IMR-90 (cell line): ENCODE measurements at regions not wholly inside any gene's neighbourhood (a gene's known extent, or its start where the extent isn't known, plus 50 kb on each side); places are given as distances from the start of the nearest gene placed in this dataset.
A peak's percentile ranks its signal among the peaks of the same experiment; 100 is the strongest.

ENCODE experiments used
- ATAC-seq: fragments of 200-7000 bp; cut with Tn5 transposase; 2 replicates; pipeline ENCODE4 v1.9.1; 2020; ENCODE audit warnings: low read depth, mild to moderate bottlenecking, moderate library complexity
- BruUV-seq: library from RNA; stranded (reverse); fragments of 400-500 nt; replicated peaks from 2 replicates; lab custom pipeline; 2021; lab: Mats Ljungman, UMichigan
- CTCF ChIA-PET: fragments of 300-600 bp; formaldehyde crosslinking; extraction: SDS; loops from one replicate; lab custom pipeline; 2021; ENCODE audit warnings: antibody characterized with exemption; lab: Yijun Ruan, JAX
- POLR2A ChIA-PET: fragments of 300-600 bp; sonication (Branson Sonifier 250); formaldehyde crosslinking; loops from one replicate; lab custom pipeline; 2022; ENCODE audit warnings: antibody characterized with exemption; ENCODE audit not compliant: unreplicated experiment; lab: Charles Lee
- DNase-seq: peaks from one replicate; pipeline ENCODE4 v3.0.0; 2013
- H2AFZ ChIP-seq: replicated peaks from 2 replicates; pipeline ENCODE3; 2013; ENCODE audit warnings: low read length, mild to moderate bottlenecking; ENCODE audit not compliant: poor library complexity
- H2AK5ac ChIP-seq: 2 replicates; pipeline ENCODE4 v1.6.1; 2013; ENCODE audit warnings: low read depth, low read length, inconsistent platforms
- H2AK9ac ChIP-seq: replicated peaks from 2 replicates; pipeline ENCODE3; 2013; ENCODE audit warnings: mild to moderate bottlenecking, low read depth, low read length, moderate library complexity; ENCODE audit not compliant: poor library complexity
- H2BK120ac ChIP-seq: 2 replicates; pipeline ENCODE4 v1.6.1; 2013; ENCODE audit warnings: low read depth, low read length, inconsistent platforms
- H2BK15ac ChIP-seq: 3 replicates; pipeline ENCODE4 v1.6.1; 2013; ENCODE audit warnings: low read depth, low read length, inconsistent platforms
- H2BK20ac ChIP-seq: 2 replicates; pipeline ENCODE4 v1.6.1; 2013; ENCODE audit warnings: low read depth, mild to moderate bottlenecking, inconsistent platforms, low read length, moderate library complexity
- H2BK5ac ChIP-seq: 2 replicates; pipeline ENCODE4 v1.6.1; 2013; ENCODE audit warnings: mild to moderate bottlenecking, low read depth, low read length, inconsistent platforms; ENCODE audit not compliant: poor library complexity, severe bottlenecking
- H3K14ac ChIP-seq: replicated peaks from 2 replicates; pipeline ENCODE4 v1.6.1; 2013; ENCODE audit warnings: low read depth, low read length, inconsistent platforms
- H3K18ac ChIP-seq: 2 replicates; pipeline ENCODE4 v1.6.1; 2013; ENCODE audit warnings: low read depth, low read length, control low read depth
- H3K23ac ChIP-seq: 2 replicates; pipeline ENCODE4 v1.6.1; 2013; ENCODE audit warnings: low read depth, low read length, inconsistent platforms
- H3K27ac ChIP-seq: 2 replicates; pipeline ENCODE4 v1.5.1; 2013; ENCODE audit warnings: mild to moderate bottlenecking, control low read depth, low read length; ENCODE audit not compliant: insufficient read depth
- H3K27me3 ChIP-seq: 2 replicates; pipeline ENCODE4 v1.6.1; 2013; ENCODE audit warnings: low read length; ENCODE audit not compliant: control insufficient read depth, insufficient read depth
- H3K36me3 ChIP-seq: 2 replicates; pipeline ENCODE4 v1.6.1; 2013; ENCODE audit warnings: low read length, mixed read lengths; ENCODE audit not compliant: control insufficient read depth, insufficient read depth
- H3K4ac ChIP-seq: 2 replicates; pipeline ENCODE4 v1.6.1; 2013; ENCODE audit warnings: low read depth, low read length, inconsistent platforms
- H3K4me1 ChIP-seq: 2 replicates; pipeline ENCODE4 v1.6.1; 2013; ENCODE audit warnings: low read length, mixed read lengths; ENCODE audit not compliant: control insufficient read depth, insufficient read depth
- H3K4me2 ChIP-seq: 2 replicates; pipeline ENCODE4 v1.6.1; 2013; ENCODE audit warnings: low read depth, mild to moderate bottlenecking, control low read depth, low read length, moderate library complexity
- H3K4me3 ChIP-seq: 2 replicates; pipeline ENCODE4 v1.5.1; 2013; ENCODE audit warnings: low read depth, mild to moderate bottlenecking, control low read depth, low read length, moderate library complexity; ENCODE audit not compliant: insufficient read depth
- H3K56ac ChIP-seq: 2 replicates; pipeline ENCODE4 v1.6.1; 2013; ENCODE audit warnings: low read length, inconsistent platforms; ENCODE audit not compliant: insufficient read depth; ENCODE audit errors: extremely low read depth
- H3K79me1 ChIP-seq, 2 experiments: 2 replicates each; pipeline ENCODE4 v1.6.1; 2013; ENCODE audit warnings: low read length in 2 of 2, inconsistent platforms in 1 of 2, low read depth in 1 of 2
- H3K9ac ChIP-seq: 2 replicates; pipeline ENCODE4 v1.6.1; 2013; ENCODE audit warnings: low read depth, low read length, control low read depth
- H3K9me1 ChIP-seq: 2 replicates; pipeline ENCODE4 v1.6.1; 2013; ENCODE audit warnings: low read length, inconsistent platforms; ENCODE audit not compliant: insufficient read depth
- H3K9me3 ChIP-seq: 2 replicates; pipeline ENCODE4 v1.6.1; 2013; ENCODE audit warnings: low read length; ENCODE audit not compliant: control insufficient read depth, insufficient read depth
- H4K20me1 ChIP-seq: 2 replicates; pipeline ENCODE4 v1.6.1; 2013; ENCODE audit warnings: low read length, inconsistent platforms; ENCODE audit not compliant: insufficient read depth
- H4K5ac ChIP-seq: 2 replicates; pipeline ENCODE4 v1.6.1; 2013; ENCODE audit warnings: mild to moderate bottlenecking, low read depth, low read length, control low read depth
- H4K8ac ChIP-seq, 2 experiments: 2 replicates each; pipeline ENCODE4 v1.6.1; 2013; ENCODE audit warnings: low read depth in 2 of 2, low read length in 2 of 2, control low read depth in 1 of 2, inconsistent platforms in 1 of 2
- H4K91ac ChIP-seq: 2 replicates; pipeline ENCODE4 v1.6.1; 2013; ENCODE audit warnings: low read depth, low read length, inconsistent platforms; ENCODE audit not compliant: insufficient read depth
- BHLHE40 ChIP-seq: fragments of 150-350 bp; IDR thresholded peaks from 2 replicates; pipeline ENCODE4 v1.6.1; 2016; ENCODE audit warnings: mild to moderate bottlenecking, low read depth, low read length
- ELK1 ChIP-seq: fragments of 150-350 bp; IDR thresholded peaks from 2 replicates; pipeline ENCODE4 v1.6.1; 2016; ENCODE audit warnings: low read depth, mild to moderate bottlenecking, low read length, moderate library complexity, borderline replicate concordance
- MAFK ChIP-seq: IDR thresholded peaks from 2 replicates; pipeline ENCODE4 v1.6.1; 2012; ENCODE audit warnings: low read depth, low read length, improper control_type of control experiment
- RCOR1 ChIP-seq: IDR thresholded peaks from 2 replicates; pipeline ENCODE4 v1.6.1; 2012; ENCODE audit warnings: mild to moderate bottlenecking, low read length, improper control_type of control experiment; ENCODE audit not compliant: insufficient replicate concordance
- RFX5 ChIP-seq: IDR thresholded peaks from 2 replicates; pipeline ENCODE4 v1.8.0; 2012; ENCODE audit warnings: low read depth, mild to moderate bottlenecking, low read length, moderate library complexity
- USF2 ChIP-seq: fragments of 150-350 bp; IDR thresholded peaks from 2 replicates; pipeline ENCODE4 v1.6.1; 2017; ENCODE audit warnings: mild to moderate bottlenecking, antibody characterized with exemption, low read length, low read depth
- WGBS, 2 experiments: methylation state at CpG; one replicate each; pipeline versions ENCODE4 v1.1.5 to v1.1.7; 2013; ENCODE audit warnings: missing lambda C conversion rate in 2 of 2; ENCODE audit not compliant: insufficient read length in 1 of 2; ENCODE audit errors: extremely low coverage in 2 of 2; 5-methylcytosine and 5-hydroxymethylcytosine counted together
- dilution Hi-C: fragments of 300-500 bp; cut with HindIII; formaldehyde crosslinking; loops from one replicate; pipeline ENCODE4 v1.14.3; 2018; ENCODE audit warnings: low sequenced_read_pairs; ENCODE audit not compliant: unreplicated experiment
- in situ Hi-C: fragments of 300-500 bp; cut with MboI; formaldehyde crosslinking; loops from 3 replicates; pipeline ENCODE4 v1.14.3; 2019; ENCODE audit warnings: low sequenced_read_pairs, inconsistent platforms, mixed read lengths
- intact Hi-C: fragments of 100-400 bp; cut with micrococcal nuclease; formaldehyde crosslinking; loops from 2 replicates; pipeline ENCODE4 v1.10.0; 2022

GRCh38 chr2:196247976-196248280 lies 76.5 kb upstream of the STK17B start (continued):
- TF ChIP-seq MAFK (no peak), USF2 (no peak), RCOR1 (no peak)

GRCh38 chr2:196248467-196249094 lies 77.2 kb upstream of the STK17B start:
- Histone ChIP-seq H2BK15ac (peak overlapping the region; percentile 73; the same call in 2 of the 3 replicates), H2AK9ac (no peak overlapping the region), H3K27me3 (no peaks in the 10 kb centered on the region), H4K5ac (peak overlapping the region; percentile 71; the same call in 1 of the 2 replicates), H2BK5ac (peak overlapping the region; percentile 75), H3K56ac (no peak overlapping the region), H3K27ac (peak overlapping the region; percentile 64; the same call in 1 of the 2 replicates), H4K20me1 (no peaks in the 10 kb centered on the region), H4K8ac (peak overlapping the region; percentile 61 to 68), H3K18ac (peak overlapping the region; percentile 87), H3K9ac (no peak overlapping the region), H3K4me2 (no peak overlapping the region), H3K4ac (peak overlapping the region; percentile 34), H2BK20ac (peak overlapping the region; percentile 71), H3K4me3 (no peak overlapping the region), H3K36me3 (no peaks in the 10 kb centered on the region), H2AFZ (no peak overlapping the region), H2BK120ac (peak overlapping the region; percentile 87), H4K91ac (peak overlapping the region; percentile 71), H3K4me1 (peaks cover 11% of the 10 kb centered on the region), H3K14ac (peak overlapping the region; percentile 79), H3K23ac (peak overlapping the region; percentile 86; the same call in 1 of the 2 replicates), H3K9me3 (no peaks in the 10 kb centered on the region), H2AK5ac (peak overlapping the region; percentile 80), H3K9me1 (peaks cover 15% of the 10 kb centered on the region), H3K79me1 (no peaks in the 10 kb centered on the region; a peak in 1 of 4 replicates)
- WGBS, 2 experiments, result no CpG with 5 or more reads among the region's 1 CpG
- DNase-seq (peak; percentile 51), ATAC-seq (peak; percentile 5; the same call in 1 of the 2 replicates)
- in situ Hi-C loops (no loop called here), intact Hi-C loops (no loop called here), dilution Hi-C loops (no loop called here)
- BruUV-seq, result no TSS peak
- CTCF ChIA-PET, result interaction anchor here (0.6 to 1.5 kb wide), 5 partner anchors 10 to 81 kb away, joined by 3 to 8 read pairs (median 3); no protein-coding TSS in a partner anchor
- POLR2A ChIA-PET, result interaction anchor here (0.7 to 1.2 kb wide), 3 partner anchors 11 to 44 kb away, joined by 3 to 4 read pairs (median 4); no protein-coding TSS in a partner anchor
- TF ChIP-seq BHLHE40 (no peak), USF2 (no peak), RFX5 (no peak), ELK1 (no peak)
